Esophagus squamous epithelium (tissue), 5 donors: ENCODE measurements at regions not wholly inside any gene's neighbourhood (a gene's known extent, or its start where the extent isn't known, plus 50 kb on each side); places are given as distances from the start of the nearest gene placed in this dataset.

Experiments used
- DNase-seq: peaks from one replicate; lab custom pipeline; 2025; lab: John Stamatoyannopoulos, UW
- H3K27ac ChIP-seq, 4 donors: fragments of 200-600 bp; sonication (generic); one replicate each; pipeline ENCODE4 v1.5.1; 2016 to 2019; ENCODE audit warnings: mild to moderate bottlenecking in 1 of 4
- H3K27me3 ChIP-seq, 4 donors: fragments of 200-600 bp; sonication (generic); 1 replicate in 3 of 4; 2 replicates in 1 of 4; pipeline versions ENCODE4 v1.5.1 to v1.6.0; 2017 to 2021; ENCODE audit warnings: antibody characterized with exemption in 1 of 4
- H3K36me3 ChIP-seq, 3 donors: fragments of 200-600 bp; sonication (generic); one replicate each; pipeline ENCODE4 v1.5.1; 2016 to 2019
- H3K4me1 ChIP-seq, 3 donors: fragments of 200-600 bp; sonication (generic); one replicate each; pipeline ENCODE4 v1.5.1; 2017 to 2019
- H3K4me3 ChIP-seq, 4 donors: fragments of 200-600 bp; sonication (generic); 1 replicate in 3 of 4; 2 replicates in 1 of 4; pipeline ENCODE4 v1.5.1; 2016 to 2019; ENCODE audit warnings: mild to moderate bottlenecking in 2 of 4, moderate library complexity in 1 of 4
- H3K9me3 ChIP-seq, 3 donors: fragments of 200-600 bp; sonication (generic); one replicate each; pipeline ENCODE4 v1.5.1; 2016 to 2019
- CTCF ChIP-seq, 6 experiments: fragments of 450-650 bp in 4 of 6; fragments of 200-600 bp in 2 of 6; sonication (generic) in 2 of 6; IDR thresholded peaks; one replicate each; pipeline ENCODE4 v1.5.1; 2016 to 2019; ENCODE audit warnings: antibody characterized with exemption in 6 of 6, mild to moderate bottlenecking in 4 of 6, moderate library complexity in 4 of 6
- POLR2A ChIP-seq, 4 donors: fragments of 450-650 bp; IDR thresholded peaks; one replicate each; pipeline ENCODE4 v1.6.1; 2017; ENCODE audit warnings: antibody characterized with exemption in 4 of 4, mild to moderate bottlenecking in 4 of 4, moderate library complexity in 3 of 4
- WGBS, 2 donors: methylation state at CpG; one replicate each; pipeline ENCODE4 v1.1.5; 2018; 5-methylcytosine and 5-hydroxymethylcytosine counted together
- intact Hi-C: fragments of 100-400 bp; cut with DNase I; formaldehyde crosslinking; loops from one replicate; pipeline ENCODE4 v1.15.0; 2022
- donor health status: DM: yes; HTN: yes; CAD: no.

GRCh38 chr20:4453359-4453758 lies 204.3 kb upstream of the ADRA1D start:
- intact Hi-C loops, result no loop called here
- 79 to 88% methylated on average over 1 of the region's 1 CpG for WGBS, 2 donors
- Histone ChIP-seq H3K27me3 (no peaks in the 10 kb centered on the region), H3K27ac (no peak overlapping the region), H3K9me3 (no peaks in the 10 kb centered on the region), H3K4me3 (no peak overlapping the region), H3K36me3 (no peaks in the 10 kb centered on the region), H3K4me1 (peaks cover 0 to 8% (median 8%) of the 10 kb centered on the region in 3 donors)
- no peak for DNase-seq
- TF ChIP-seq CTCF (IDR thresholded peaks at IDR 0.05) (no peak), POLR2A (IDR thresholded peaks at IDR 0.05) (no peak)

- no peaks in the 10 kb centered on the region for H3K9me3 ChIP-seq
- intact Hi-C loops, result no loop called here
- WGBS, 2 donors, result 66% methylated on average over 2 of the region's 2 CpGs
- no peak for DNase-seq
- no peak overlapping the region for H3K4me3 ChIP-seq
- TF ChIP-seq POLR2A (IDR thresholded peaks at IDR 0.05), result no peak
- TF ChIP-seq CTCF (IDR thresholded peaks at IDR 0.05), result no peak
- no peaks in the 10 kb centered on the region for H3K27me3 ChIP-seq
- H3K36me3 ChIP-seq, result no peaks in the 10 kb centered on the region
- H3K4me1 ChIP-seq, result peaks cover 0 to 8% (median 8%) of the 10 kb centered on the region in 3 donors
- no peak overlapping the region for H3K27ac ChIP-seq
These were observed 202.5 kb upstream of the ADRA1D start for GRCh38 chr20:4451487-4452081.

- H3K36me3 ChIP-seq, result no peaks in the 10 kb centered on the region
- intact Hi-C loops, result no loop called here
- no peak for DNase-seq
- WGBS, 2 donors, result 77 to 79% methylated on average over 11 of the region's 11 CpGs
- no peaks in the 10 kb centered on the region for H3K9me3 ChIP-seq
- H3K4me1 ChIP-seq, result peaks cover 0 to 8% (median 8%) of the 10 kb centered on the region in 3 donors
- no peaks in the 10 kb centered on the region for H3K27me3 ChIP-seq
- H3K4me3 ChIP-seq, result no peak overlapping the region
- TF ChIP-seq CTCF (IDR thresholded peaks at IDR 0.05) (peak in 1 of 6 experiments; percentile 27), POLR2A (IDR thresholded peaks at IDR 0.05) (no peak)
- H3K27ac ChIP-seq, result no peak overlapping the region
These were observed 201.0 kb upstream of the ADRA1D start for GRCh38 chr20:4449957-4450715.

GRCh38 chr20:4445784-4446183 lies 196.7 kb upstream of the ADRA1D start:
- Histone ChIP-seq H3K4me3 (no peak overlapping the region), H3K27ac (no peak overlapping the region), H3K36me3 (no peaks in the 10 kb centered on the region), H3K27me3 (no peaks in the 10 kb centered on the region), H3K4me1 (no peaks in the 10 kb centered on the region), H3K9me3 (no peaks in the 10 kb centered on the region)
- DNase-seq, result no peak
- 45 to 49% methylated on average over 3 to 4 of the region's 4 CpGs for WGBS, 2 donors
- intact Hi-C loops, result no loop called here
- no peak for TF ChIP-seq CTCF (IDR thresholded peaks at IDR 0.05)
- TF ChIP-seq POLR2A (IDR thresholded peaks at IDR 0.05), result no peak

GRCh38 chr20:4445331-4445730 lies 196.2 kb upstream of the ADRA1D start:
- no peaks in the 10 kb centered on the region for H3K9me3 ChIP-seq
- 47 to 49% methylated on average over 2 of the region's 2 CpGs for WGBS, 2 donors

More at GRCh38 chr20:4445331-4445730, 196.2 kb upstream of the ADRA1D start:
- TF ChIP-seq POLR2A (IDR thresholded peaks at IDR 0.05), result no peak
- TF ChIP-seq CTCF (IDR thresholded peaks at IDR 0.05), result no peak
- intact Hi-C loops, result no loop called here
- no peak for DNase-seq
- Histone ChIP-seq H3K27me3 (no peaks in the 10 kb centered on the region), H3K36me3 (no peaks in the 10 kb centered on the region), H3K4me1 (no peaks in the 10 kb centered on the region), H3K27ac (no peak overlapping the region), H3K4me3 (no peak overlapping the region)
